SK-N-MC (cell line): ENCODE measurements at regions not wholly inside any gene's neighbourhood (a gene's known extent, or its start where the extent isn't known, plus 50 kb on each side); places are given as distances from the start of the nearest gene placed in this dataset.

ENCODE experiments used
- EZH2 ChIP-seq: fragments of 200-600 bp; sonication (generic); IDR thresholded peaks from one replicate; pipeline ENCODE4 v1.6.1; 2017; ENCODE audit warnings: antibody characterized with exemption
- POLR2AphosphoS5 ChIP-seq: IDR thresholded peaks from 2 replicates; pipeline ENCODE4 v1.6.1; 2012; ENCODE audit warnings: mild to moderate bottlenecking, low read depth, low read length, borderline replicate concordance

DNA sequence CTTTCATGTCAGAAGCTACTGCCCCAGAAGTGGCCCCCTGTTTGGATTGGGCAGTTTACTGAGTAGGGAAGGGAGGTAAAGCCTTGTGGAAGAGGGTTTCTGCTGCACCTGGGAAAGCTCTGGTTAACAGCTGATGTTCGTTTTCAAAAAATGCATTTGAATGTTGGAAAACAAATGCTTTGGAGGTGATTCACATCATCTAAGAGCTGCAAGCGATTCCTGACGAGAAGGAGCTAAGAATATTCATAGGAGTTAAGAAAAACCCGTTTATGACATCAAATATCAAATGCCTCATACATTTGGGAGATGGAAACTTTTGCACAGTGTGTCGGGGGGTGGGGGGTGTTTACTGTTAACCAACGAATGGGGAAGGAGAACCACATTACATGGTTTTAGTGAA lies 183.8 kb upstream of the NR2F2 start:
- TF ChIP-seq POLR2AphosphoS5 (no peak), EZH2 (no peak)
